ENCODE measurements at regions not wholly inside any gene's neighbourhood (a gene's known extent, or its start where the extent isn't known, plus 50 kb on each side); places are given as distances from the start of the nearest gene placed in this dataset.

DNA sequence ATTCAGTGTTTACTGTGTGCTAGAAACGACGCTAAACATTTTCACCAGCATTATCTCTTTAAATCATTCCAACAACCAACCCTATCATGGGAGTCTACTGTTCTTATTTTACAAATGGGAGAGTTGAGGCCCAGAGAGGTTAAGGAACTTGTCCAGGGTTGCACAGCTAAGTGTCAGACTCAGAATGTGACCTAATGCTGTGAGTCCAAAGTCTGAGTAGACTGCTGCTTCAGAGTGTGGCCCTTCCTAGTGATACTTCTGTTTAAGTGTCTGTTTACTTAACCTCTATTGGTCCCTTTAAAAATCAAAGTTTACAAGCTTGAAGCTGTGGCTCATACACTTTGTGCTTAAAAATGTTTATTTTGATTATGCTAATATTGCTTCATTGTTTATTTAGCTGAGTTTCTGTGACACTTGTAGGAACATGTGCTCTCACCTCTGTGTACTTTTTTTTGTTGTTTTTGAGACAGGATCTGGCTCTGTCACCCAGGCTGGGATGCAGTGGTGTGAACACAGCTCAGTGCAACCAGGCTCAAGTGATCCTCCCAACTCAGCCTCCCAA lies 84.4 kb upstream of the SYPL1 start:
- no peak for DNase-seq

GRCh38 chr7:106193661-106194060 lies 81.5 kb upstream of the SYPL1 start:
- no peak for DNase-seq

DNA sequence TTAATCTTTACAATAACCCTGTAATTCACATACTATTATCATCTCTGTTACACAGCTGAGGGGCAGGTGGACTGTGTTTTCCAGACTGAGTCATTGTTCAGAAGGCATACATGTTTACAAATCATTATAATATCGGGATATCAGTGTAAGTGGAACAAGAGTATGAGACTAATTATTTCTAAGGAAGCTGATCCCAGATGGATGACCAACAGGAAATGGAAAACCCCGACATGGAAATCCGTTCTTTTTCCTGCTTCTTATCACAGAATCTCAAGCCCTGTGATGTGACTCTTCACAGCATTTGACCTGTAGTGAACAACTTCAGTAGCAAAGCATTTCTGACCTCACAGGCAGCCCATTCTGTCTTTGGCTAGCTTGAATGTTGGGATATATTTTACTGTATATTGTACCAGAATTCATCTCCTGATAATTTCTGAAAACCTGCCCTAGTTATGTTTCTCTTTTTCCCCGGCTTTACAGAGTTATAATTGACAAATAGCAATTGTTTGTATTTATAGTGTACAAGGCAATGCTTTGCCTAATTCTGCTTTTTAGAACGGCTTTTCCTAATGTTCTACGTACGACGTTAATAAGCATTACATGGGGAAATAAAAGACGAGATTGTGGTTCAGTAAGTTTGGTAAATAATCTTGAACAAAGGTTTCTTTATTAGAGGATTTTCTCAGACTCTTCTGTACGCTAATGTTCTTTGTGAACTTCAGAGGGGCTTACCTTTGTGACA lies 78.6 kb upstream of the SYPL1 start:
- DNase-seq: no peak

- DNase-seq: no peak
Observed at GRCh38 chr7:106187613-106188350, 75.7 kb upstream of the SYPL1 start.

GRCh38 chr7:106185719-106186118 lies 73.6 kb upstream of the SYPL1 start:
- no peak for DNase-seq

- no peak for DNase-seq
Observed at GRCh38 chr7:106183952-106184351, 71.8 kb upstream of the SYPL1 start.

- no peak for DNase-seq
Observed at GRCh38 chr7:106182904-106183303, 70.8 kb upstream of the SYPL1 start.

- no peak for DNase-seq
Observed at GRCh38 chr7:106181658-106182265, 69.7 kb upstream of the SYPL1 start.

DNA sequence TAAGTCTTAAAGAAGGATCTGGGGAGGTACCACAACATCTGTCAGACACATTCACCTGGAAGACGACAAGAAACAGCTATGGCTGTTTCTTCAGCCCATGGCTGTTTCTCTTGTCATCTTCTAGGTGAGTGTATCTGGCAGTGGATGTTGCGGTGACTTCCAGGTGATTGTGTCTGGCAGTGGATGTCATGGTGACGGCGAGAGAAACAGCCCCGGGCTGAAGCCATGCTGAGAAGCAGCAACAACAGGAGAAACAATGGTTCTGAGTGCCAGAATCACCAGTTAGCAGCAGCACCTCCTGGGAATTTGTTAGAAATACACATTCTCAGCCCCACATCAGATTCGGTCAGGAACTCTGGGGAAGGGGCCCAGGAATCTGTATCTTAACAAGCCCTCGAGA lies 68.6 kb upstream of the SYPL1 start:
- DNase-seq: no peak

GRCh38 chr7:106179256-106179655 lies 67.1 kb upstream of the SYPL1 start:
- no peak for DNase-seq

GRCh38 chr7:106178593-106179134 lies 66.6 kb upstream of the SYPL1 start:
- DNase-seq: no peak

GRCh38 chr7:106177738-106178592 lies 65.9 kb upstream of the SYPL1 start:
- DNase-seq: no peak

DNA sequence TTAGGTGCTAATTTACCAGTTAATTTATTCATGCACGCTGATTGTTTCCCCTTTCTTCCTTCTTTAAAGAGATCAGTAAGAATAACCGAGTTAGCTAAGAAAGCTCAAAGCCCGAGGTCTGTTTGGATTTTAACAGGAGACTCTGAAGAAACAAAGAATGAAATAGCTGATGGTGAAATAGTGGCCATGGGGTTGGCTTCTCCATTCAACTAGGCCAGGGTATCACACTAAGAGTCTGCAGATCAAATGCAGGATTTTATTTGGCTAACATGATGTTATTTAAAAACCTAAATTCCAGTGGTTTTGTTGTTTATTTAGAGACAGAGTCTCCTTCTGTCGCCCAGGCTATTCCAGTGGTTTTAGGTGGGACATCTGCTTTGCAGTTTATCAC lies 65.2 kb upstream of the SYPL1 start:
- no peak for DNase-seq

- DNase-seq: peak; percentile 71
Observed at GRCh38 chr7:106176414-106177299, 64.5 kb upstream of the SYPL1 start.

- no peak for DNase-seq
Observed at GRCh38 chr7:106175507-106175906, 63.4 kb upstream of the SYPL1 start.

DNA sequence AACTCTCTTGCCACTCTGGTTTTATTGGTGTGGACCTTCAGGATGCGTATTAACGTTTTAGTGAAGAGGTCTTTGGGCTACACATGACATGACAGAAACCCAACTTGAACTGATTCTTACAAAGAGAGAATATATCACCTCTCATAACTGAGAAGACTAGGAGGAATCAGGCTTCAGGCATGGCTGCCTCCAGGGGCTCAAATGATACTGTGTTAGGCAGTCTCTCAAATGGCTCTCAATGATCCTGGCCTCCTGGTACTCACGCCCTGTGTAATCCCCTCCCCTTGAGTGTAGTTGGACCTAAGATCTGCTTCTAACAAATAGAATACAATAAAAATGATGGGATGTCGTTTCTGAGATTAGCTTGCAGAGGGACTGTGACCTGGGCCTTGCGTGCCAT lies 58.5 kb upstream of the SYPL1 start:
- no peak for DNase-seq

- no peak for DNase-seq
Observed at GRCh38 chr7:106169821-106170610, 57.9 kb upstream of the SYPL1 start.

DNA sequence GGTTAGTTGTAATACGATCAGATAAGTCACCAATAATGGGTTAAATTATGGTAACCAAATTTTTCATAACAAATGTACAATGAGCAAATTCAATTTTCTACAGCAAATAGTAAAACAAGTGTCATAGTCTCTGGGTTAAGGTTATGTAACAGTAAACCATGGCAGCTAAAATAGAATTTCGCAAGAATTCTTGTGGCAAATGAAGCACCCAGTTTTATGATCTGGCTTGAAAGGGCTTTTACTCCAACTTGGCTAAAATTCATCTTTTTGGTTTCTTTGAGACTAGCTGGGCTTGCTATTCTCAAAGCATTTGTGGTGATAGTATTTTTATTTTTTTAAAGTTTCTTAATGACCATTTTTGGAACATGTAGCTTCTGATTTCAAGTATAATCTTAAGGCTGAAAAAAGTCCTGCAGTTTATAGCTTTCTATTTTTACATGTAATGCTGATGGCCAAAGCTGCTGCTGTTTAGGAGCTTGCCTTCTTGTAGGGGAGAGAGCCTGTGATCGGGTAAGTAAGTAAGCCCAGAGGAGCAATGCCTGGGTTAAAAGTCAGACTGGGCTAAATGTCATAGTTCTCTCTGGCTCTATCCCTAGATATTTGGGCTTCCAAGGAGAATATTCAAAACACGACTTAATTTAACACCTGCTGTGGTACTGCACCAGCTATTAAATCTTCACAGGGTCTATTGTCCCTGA lies 55.5 kb upstream of the SYPL1 start:
- no peak for DNase-seq

GRCh38 chr7:106166651-106167342 lies 54.7 kb upstream of the SYPL1 start:
- peak; percentile 61 for DNase-seq

Measured in hindlimb muscle (tissue), 1 donor.